Left hindlimb (tissue), 1 donor: ENCODE measurements at regions not wholly inside any gene's neighbourhood (a gene's known extent, or its start where the extent isn't known, plus 50 kb on each side); places are given as distances from the start of the nearest gene placed in this dataset.

Experiments
- DNase-seq: peaks from one replicate; pipeline ENCODE4 v3.0.0-alpha.2; 2018

DNA sequence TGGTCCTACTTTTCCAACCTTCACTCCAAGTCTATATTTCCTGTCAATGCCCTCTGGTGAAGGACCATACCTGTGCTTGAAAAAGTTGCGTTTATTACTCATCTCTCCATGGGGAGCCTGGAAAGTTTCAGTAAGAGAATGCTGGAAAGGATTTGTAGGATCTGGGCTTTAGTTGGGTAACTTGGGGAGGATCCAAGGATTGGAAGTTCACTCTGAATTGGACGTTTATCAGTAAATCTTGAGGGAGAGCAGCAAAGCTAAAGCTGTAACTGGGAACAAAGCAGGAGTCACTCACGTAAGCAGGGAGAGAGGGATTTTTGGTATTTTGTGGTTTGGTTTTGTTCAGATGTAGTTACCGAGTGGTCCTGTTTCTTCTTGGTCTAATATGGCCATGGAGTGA, 51.4 kb upstream of the NPVF start:
- no peak for DNase-seq

DNA sequence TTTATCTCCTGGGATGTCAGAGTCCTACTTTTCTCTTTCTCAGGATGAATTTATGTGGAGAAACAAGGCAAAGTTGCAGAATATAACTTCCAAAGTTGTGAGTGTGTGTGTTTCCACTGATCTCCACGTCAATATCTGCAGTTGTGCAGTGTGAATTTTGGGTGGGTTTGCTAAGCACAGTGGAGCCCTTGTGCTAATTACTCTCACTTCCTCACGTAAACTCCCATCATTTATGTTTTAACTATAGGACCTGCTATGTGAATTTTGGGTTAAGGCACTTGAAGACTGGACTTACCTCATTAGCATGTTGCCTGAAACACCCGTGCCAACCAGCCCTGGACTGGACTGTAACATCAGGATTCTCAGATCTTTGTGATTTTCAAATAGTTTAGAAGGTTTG, 51.9 kb upstream of the NPVF start:
- DNase-seq = no peak

DNA sequence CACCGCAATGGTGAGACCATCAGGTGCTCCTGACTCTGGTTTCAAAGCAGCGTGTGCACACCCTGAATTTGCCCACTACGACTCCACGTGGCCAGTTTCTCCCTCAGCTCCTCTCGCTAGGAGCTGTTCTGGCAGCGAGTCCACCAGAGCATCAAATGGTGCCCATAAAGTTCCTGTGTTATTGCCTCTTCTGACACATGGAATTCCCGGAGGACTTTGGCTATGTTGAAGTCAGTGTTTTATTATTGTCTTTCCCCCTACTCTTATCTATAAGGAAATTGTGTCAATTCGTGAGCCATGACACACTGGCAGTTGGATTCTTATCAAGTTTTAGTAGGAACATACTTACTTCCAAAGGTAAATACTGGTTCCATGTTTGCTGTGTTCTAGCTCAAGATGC, 53.9 kb upstream of the NPVF start:
- no peak for DNase-seq

DNA sequence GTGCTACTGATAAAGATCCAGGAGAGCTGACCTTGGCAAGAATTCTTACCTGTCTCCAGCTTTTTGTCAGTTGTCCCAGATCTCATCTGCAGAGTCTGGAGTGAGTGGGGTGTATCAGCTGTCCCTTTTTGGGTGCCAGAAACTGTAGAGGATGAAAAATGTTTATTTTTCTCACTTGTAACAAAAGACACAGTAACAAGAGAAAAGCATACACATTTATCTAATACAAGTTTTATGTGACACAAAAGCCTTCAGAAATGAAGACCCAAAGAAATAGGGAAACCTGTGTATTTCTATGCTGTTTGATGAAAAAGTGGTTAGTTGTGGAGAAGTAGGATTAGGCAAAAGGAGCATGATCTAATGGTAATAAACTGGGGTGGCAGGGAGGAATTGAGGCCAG, 58.5 kb upstream of the NPVF start:
- no peak for DNase-seq

DNA sequence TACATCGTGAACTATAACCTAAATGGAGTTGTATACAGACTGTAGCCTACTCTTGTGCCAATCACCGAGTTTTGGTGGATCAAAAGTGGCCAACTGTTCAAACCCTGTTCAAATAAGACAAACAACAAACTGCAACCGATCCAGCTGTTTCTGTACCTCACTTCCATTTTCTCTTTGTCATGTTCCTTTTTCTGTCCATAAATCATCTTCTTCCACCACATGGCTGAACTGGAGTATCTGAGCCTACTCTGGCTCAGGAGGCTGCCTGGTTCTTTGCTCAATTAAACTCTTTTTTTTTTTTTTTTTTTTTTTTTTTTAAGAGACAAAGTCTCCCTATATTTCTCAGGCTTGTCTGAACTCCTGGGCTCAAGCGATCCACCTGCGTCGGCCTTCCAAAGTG, 59.0 kb upstream of the NPVF start:
- no peak for DNase-seq

DNA sequence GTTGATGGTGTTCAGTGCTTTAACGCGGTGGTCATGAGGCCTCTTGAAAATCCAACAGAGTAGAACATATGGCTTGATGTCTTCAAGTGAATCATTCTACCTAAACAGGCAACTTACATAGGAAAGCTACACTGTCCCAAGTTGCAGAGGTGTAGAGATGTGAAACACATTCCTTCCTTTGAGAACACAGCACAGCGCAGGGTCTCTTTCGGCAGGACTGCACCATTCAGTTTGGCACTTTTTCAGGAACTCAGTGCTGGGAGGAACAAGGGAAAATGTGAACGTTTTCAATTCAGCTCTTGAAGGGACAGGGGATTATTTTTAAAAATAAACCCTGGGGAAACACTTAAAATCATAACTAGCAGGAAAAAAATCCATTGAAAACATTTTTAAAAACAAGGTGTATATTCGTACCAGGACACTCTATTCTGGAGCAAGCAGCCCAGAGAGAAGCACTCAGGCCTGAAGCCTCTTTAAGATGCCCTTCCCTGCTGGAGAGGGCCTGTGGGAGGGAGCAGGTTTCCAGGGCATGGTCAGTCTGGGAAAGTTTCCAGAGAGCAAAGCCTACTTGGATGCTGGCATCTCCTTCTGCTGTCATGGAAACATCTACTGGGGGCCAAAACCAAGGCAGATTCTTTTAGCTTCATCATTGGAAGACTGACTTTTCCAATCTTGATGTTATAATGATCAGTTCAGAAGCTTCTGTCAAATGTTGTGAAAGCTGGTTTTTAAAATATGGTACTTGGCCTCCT, 60.4 kb upstream of the NPVF start:
- peak; percentile 82 for DNase-seq

DNA sequence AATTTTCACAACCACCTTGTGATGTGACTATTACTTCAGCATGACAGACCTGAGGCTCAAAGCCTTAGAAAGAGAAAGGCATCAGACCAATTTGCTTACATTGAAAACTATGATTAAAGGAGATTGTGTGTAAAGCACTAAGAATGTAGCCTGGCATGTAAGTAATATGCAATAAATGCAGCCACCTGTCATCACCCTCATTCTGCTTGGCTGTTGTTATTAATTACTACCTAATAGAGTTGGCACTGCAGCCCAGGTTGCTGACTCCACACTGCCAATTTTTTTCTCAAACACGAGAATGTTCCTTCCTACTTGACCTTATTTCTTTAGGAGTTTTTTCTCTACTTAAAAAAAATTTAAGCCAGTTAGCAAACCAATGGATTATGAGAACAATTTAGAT, 61.2 kb upstream of the NPVF start:
- peak; percentile 49 for DNase-seq

DNA sequence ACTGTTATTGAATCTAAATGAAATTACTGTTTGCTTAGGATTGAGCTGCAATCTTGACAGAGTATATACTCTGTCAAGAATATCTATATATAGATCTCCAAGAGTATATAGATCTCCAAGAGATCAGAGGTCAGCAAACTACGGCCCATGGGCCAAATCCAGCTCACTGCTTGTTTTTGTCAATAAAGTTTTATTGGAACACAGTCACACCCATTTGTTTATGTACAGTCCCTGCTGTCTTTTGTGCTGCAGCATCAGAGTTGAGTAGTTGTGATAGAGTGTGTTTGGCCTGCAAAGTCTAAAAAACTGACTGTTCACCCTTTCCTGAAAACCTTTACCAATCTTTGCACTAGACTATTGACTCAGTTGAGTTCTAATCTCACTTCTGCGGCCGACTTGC, 66.3 kb upstream of the NPVF start:
- no peak for DNase-seq

DNA sequence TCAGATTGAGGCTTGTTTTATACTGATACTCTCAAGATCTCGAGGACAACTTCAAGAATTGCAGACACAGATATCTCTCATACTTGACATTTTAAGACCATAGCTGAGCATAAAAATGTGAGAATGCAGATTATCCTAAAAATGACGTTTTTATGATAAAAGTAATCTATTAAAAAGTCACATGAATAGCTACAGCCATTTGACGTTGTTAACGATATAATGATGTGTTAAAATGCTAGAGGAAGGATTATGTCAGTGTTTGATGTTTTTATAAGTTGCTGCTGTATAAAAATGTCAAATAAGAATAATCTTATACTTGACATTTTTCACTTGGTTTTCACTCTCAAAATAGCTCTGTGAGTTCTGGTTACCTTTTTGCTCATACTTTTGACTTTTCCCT, 67.1 kb upstream of the NPVF start:
- no peak for DNase-seq

DNA sequence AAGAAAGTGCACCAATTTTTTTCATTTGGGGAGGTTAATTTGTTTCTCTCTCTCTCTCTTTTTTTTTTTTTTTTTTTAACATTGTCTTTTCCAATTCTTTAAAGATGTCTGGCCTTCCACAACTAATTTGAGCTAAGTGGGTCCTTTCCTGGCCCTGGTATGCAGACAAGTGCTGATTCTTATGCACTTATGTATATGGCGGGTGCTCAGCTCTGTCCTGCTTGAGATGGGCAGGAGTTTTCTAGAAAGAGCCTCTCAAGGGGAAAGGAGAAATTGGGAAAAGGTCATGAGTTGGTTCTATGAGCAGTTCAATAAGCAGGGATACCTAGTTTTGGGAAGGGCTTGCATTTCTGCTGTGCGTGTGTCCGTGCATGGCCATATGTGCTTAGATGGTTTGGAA, 67.8 kb upstream of the NPVF start:
- no peak for DNase-seq

DNA sequence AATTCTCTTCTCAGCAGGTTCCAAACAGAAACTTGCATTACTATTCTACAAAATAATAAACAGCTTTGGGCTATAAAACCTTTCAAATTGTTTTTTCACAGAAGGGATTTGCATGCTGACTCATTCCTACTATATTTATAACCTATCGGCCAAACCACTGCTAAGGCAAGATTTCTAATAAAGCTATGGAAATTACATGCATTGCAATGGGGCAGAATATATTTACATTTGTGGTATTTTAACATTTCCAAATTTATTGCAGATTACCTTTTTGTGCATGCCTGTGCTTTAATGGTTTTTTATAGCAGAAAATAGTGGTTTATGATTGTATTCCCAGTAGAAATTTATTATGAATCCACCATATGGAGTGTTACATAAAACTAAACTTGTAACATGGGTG, 69.0 kb upstream of the NPVF start:
- no peak for DNase-seq

DNA sequence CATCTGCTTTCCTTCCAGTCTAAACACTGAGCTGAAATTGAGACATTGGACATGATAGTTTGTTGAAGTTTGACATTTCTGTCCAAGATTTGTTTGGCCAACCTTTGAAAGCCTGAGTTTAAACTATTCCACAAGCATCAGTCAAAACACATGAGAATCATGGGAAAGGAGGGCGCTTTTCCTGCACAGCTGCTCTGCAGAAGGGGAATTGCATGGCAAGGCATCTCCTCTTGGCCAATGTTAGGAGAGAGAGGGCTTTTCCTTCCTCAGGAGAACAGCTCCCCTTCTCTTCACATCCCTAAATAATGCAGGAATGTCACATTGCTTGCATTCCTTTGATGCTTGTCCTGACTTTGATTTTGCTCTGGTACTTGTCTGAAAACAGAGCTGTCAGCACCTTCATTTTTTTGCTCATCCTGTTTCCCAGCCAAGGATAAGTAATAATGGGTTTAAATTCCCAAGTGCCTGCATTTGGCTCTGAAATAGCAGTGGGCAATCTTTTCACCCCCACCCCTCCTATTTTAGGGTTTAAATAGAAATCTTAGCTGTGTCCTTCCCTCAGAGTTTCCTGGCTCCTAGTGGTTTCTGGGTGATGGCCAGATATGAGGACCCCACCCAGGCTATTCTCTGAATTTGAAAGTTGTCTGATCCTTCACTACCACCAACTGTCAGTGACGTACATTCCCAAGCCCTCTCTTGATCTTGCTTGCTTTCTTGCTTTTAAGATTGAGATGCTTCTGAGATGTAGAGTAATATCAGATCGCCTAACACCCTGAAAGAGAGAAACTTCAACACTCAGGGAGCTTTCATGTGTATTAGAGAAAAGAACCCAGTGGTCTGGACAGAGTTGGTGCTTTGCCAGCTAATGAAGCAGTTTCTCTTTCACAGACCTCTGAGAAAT, 75.2 kb upstream of the NPVF start:
- peak; percentile 85 for DNase-seq

DNA sequence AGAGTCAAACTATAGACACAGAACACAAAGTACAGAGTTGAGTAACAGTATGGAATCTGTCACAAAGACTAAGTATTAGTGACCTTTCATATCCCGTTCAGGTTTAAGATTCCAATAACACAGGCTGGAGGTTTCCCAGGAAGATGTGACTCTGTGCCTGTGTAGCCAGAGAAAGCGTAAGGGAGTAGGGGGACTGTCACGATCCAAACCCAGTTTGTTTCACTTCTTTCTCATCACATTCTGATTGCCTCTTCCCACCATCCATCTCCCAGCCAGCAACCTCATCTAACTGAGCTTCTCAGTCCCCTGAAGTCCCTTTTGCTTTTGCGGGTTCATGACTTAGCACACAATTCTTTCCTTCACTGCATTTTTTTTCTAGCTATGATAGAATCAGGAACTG, 76.4 kb upstream of the NPVF start:
- DNase-seq = no peak

DNA sequence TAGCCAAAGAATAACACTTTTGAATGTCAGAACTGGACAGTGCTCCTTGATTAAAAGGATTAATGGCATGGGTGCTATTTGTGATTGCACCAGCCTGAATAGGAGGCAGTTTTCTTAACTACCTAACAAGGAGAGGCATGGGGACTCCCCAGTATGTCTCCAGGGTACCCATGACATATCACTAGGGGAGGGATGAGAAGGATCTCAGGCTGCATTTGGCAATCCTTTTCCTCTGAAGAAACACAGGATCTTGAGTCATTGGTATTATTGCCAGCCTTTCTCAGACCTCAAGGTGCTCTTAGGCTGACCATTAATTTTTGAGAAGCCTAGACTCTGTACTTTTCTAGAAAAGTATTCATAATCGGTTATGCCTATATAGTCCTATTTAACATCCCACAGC, 77.5 kb upstream of the NPVF start:
- no peak for DNase-seq

DNA sequence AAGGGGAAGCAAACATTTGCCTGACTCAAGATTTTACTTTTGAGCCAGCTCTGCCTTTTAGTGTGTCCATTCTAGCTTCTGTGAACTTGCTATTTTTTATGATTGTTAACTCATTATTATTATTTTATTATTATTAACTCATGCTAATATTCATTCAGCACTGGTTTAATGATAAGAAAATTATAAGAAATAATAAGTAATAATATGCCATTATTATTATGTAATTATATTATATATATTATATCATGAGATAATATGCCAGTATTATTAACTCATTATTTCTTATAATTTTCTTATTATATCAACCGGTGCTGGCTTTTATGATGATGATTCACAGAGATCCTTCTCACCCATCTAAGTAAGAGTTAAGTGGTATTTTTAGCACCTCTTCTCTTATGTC, 79.3 kb upstream of the NPVF start:
- no peak for DNase-seq

DNA sequence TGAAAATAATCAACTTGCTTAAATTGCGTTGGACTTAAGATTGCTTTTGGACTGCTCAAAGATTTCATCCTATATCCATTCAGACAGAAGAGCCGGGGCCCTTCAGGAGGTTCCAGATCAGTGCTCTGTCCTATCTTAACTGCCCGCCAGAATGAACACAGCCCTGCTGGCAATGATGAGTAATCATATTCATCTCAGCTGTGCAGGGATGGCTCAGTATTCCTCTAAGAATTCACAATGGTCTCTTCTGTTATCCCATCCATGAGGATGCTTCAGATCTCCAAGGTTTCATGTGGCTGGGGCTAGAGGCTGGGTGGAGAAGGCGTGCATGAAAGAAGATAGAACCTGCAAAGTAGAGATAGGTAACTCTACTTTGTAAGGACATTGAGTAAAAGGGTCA, 80.0 kb upstream of the NPVF start:
- DNase-seq = no peak

DNA sequence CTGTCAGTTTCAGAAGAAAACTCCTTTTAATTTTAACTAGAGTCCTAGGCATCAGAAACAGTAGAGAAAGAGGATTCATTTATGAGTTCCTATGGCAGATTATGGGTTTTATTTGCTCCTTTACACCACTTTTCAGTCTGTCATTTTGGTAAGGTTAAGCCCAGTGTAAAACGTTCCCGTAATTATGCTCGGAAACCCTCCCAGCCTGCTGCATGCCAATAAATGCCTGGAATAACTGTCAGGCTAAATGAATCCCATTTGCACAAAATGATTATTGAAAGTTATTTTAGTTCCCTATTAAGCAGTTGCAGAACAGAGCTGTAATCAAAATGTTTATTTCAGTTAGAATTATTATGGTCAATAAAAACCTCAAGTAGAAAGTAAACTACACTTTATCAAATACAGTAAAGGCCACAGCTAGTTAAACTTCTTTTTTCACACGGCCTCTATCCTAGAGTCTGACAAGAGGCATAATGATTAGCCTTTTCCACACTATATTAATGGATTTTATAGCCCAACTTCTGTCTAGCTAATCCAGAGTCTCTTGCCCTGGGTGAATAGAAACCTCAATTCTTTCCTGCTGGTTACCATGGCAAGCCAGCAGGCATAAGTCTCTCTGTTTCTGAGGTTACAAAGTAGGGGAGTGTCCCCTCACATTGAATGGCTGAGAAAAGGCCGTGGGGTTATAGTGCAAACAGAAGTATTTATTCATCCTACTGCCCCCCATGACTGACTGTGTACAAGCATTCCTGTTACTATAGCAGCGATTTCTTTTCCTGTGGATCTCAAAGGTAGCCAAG, 80.8 kb upstream of the NPVF start:
- DNase-seq = peak; percentile 46

DNA sequence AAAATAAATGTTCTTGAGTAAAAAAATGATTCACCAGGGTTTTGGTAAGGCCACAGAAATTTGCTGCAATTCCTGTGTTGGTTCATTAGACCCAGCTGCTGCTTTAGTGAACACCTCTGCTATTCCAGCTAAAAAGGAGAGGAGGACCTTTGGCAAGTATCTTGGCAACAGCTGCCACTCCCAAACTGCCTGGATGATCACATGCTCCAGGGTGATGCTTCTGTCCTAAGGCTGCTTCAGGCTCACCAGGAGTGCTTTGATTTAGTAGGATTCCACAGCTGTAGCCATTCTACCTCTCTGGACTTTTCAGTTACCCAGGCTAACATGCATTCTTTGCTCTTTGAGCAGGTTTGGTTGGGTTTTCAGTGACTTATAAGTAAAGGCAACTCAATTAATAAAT, 82.6 kb upstream of the NPVF start:
- no peak for DNase-seq

DNA sequence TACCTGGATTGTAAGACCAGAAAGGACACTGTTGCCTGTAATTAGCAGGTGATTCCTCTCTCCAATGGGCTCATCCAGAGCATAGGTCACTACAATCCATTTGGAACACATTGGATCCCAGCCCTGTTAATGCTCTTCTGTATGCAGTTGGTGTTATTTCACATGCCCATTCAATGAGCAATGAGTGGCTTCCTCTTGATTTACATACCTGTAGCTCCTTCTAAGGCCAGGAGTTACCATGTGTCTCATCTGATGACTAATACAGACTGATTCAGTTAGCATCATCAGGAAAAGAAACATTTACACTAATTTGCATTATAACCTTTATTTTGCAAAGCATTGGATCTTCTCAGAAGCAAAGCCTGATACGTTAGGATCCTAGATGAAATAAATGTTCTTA, 83.1 kb upstream of the NPVF start:
- DNase-seq = no peak

DNA sequence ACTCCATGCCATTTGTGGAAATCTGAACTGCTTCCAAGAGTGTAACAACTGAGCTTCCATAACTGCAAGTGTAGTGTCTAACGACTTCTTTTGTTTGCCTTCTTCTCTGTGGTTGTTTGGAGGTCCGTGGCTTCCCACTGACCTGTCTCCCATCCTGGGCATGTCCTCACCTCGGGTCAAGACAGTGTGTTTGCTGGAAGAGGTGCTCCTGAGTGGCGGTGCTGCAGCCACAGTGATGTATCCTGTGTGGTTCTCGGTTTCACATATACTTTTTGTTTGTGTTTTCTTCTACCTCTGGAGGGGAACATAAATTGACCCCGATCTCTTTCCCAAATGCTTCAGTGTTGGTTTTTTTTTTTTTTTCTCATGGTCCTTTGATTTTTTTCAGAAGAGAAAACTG, 84.7 kb upstream of the NPVF start:
- DNase-seq = no peak

DNA sequence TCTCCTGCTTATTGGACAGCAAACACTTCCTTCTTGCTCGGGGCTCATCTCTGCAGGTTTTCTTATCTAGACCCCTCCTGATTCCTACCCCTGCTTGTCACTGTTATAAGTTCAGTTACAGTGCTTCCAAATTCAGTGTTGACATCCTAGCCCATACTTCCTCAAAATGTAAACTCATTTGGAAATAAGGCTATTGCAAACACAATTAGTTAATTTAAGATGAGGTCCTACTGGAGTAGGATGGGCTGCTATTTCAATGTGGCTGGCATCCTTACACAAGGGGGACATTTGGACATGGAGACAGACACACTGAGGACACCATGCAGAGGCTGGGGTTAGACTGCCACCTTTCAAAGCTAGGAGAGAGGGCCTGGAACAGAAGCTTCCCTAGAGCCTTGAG, 85.2 kb upstream of the NPVF start:
- no peak for DNase-seq

DNA sequence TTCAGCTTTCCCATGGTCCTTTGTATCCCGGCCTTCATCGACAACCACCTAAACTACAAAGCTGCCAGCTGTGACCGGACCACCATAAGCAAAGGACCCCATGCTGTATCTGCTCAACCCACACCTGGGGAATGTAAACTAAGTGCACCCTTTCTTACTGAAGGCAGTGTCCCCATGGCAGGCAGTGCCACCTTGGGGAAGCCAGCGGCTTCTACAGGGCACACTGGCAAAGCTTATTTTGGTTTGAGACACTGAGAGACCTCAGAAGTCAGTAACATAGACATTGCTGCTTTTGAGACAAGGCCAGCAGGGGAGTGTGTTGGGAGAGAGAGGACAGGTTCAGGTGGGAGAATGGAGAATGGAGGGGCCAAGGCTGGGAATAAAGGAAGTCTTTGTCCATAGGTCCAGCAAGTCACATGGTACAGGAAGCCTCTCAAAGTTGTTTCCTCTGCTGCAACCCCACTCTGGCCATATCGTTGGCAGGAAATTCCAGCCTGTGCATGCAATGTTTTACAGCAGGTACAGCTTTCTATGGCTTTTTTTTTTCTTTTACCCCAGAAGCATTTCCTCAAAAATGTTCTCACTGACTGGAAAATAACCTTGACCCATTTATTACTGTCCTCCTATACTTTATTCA, 85.9 kb upstream of the NPVF start:
- no peak for DNase-seq

DNA sequence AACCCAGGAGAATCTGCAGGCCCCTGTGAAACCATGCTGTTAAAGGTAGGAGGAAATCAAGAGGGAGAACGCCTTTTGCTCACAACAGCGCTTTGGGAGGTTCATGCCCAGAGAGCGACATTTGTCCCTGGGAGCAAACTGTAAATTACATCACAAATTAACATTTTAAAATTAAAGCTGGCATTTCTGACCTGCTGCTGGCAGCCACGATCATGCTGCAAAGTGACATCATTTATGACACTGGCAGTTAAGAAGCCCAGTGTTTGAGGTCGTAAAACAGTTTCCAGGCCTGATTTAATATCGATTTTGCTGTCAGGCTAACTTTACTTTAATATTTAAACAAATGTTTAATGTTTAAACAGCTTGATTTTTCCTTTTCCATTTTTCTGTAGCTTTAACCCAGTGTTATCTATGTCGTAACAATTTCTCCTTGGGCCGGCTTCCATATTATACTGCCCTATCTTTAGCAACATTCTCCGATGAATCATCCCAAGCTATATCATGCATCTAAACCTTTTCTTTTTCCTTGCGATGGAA, 86.5 kb upstream of the NPVF start:
- no peak for DNase-seq
